GM12878 (cell line): ENCODE measurements at regions not wholly inside any gene's neighbourhood (a gene's known extent, or its start where the extent isn't known, plus 50 kb on each side); places are given as distances from the start of the nearest gene placed in this dataset.

Experiments
- ATAC-seq: fragments of 200-7000 bp; cut with Tn5 transposase; 3 replicates; pipeline ENCODE4 v1.9.1; 2020; ENCODE audit warnings: mild to moderate bottlenecking, moderate library complexity
- BruUV-seq: library from RNA; stranded (reverse); fragments of 400-500 nt; replicated peaks from 2 replicates; lab custom pipeline; 2021; lab: Mats Ljungman, UMichigan
- CTCF ChIA-PET: fragments of 300-600 bp; sonication (Branson Sonifier 250); formaldehyde crosslinking; extraction: SDS; loops from one replicate; lab custom pipeline; 2021; ENCODE audit warnings: inconsistent platforms; lab: Yijun Ruan, JAX
- POLR2A ChIA-PET: fragments of 350-600 bp; formaldehyde crosslinking; extraction: SDS; loops from one replicate; lab custom pipeline; 2021; ENCODE audit warnings: inconsistent platforms; lab: Charles Lee
- RAD21 ChIA-PET: fragments of 300-600 bp; sonication (Branson Sonifier 250); formaldehyde crosslinking; loops from one replicate; lab custom pipeline; 2023; ENCODE audit warnings: antibody characterized with exemption; ENCODE audit not compliant: unreplicated experiment; lab: Charles Lee
- SMC1A ChIA-PET: fragments of 300-600 bp; sonication (Branson Sonifier 250); formaldehyde crosslinking; loops from one replicate; lab custom pipeline; 2023; ENCODE audit not compliant: unreplicated experiment, uncharacterized antibody; lab: Charles Lee
- DNase-seq: peaks from one replicate; pipeline ENCODE4 v3.0.0-alpha.2; 2011; ENCODE audit warnings: low read depth, low spot score
- FAIRE-seq: peaks from 3 replicates; lab custom pipeline; 2011; peaks lifted over from hg19 to GRCh38; lab: Jason Lieb, UNC
- H2AFZ ChIP-seq: 2 replicates; pipeline ENCODE4 v1.6.0; 2011; ENCODE audit warnings: low read depth, low read length, control low read depth; ENCODE audit not compliant: control insufficient read depth
- H3K27ac ChIP-seq: 2 replicates; pipeline ENCODE4 v1.5.1; 2011; ENCODE audit warnings: control low read depth; ENCODE audit not compliant: control insufficient read depth, insufficient read depth
- H3K27me3 ChIP-seq, 2 experiments: replicated peaks in 1 of 2; 2 replicates each; pipeline versions ENCODE4 v1.6.0 to v1.6.1; 2011; ENCODE audit warnings: low read length in 1 of 2; ENCODE audit not compliant: control insufficient read depth in 2 of 2, insufficient read depth in 2 of 2
- H3K36me3 ChIP-seq, 2 experiments: 2 replicates each; pipeline ENCODE4 v1.5.1; 2011; ENCODE audit warnings: low read length in 1 of 2; ENCODE audit not compliant: control insufficient read depth in 2 of 2, insufficient read depth in 2 of 2
- H3K4me1 ChIP-seq: 2 replicates; pipeline ENCODE4 v1.6.1; 2011; ENCODE audit warnings: mild to moderate bottlenecking, low read length, moderate library complexity, mixed read lengths; ENCODE audit not compliant: control insufficient read depth, insufficient read depth
- H3K4me2 ChIP-seq: 2 replicates; pipeline ENCODE4 v1.6.0; 2011; ENCODE audit warnings: control low read depth; ENCODE audit not compliant: control insufficient read depth, insufficient read depth
- H3K4me3 ChIP-seq: fragments of 200-600 bp; sonication (generic); 2 replicates; pipeline ENCODE4 v1.5.1; 2016
- H3K79me2 ChIP-seq: 2 replicates; pipeline ENCODE4 v1.6.0; 2011; ENCODE audit warnings: low read length; ENCODE audit not compliant: control insufficient read depth, insufficient read depth
- H3K9ac ChIP-seq: 2 replicates; pipeline ENCODE4 v1.8.0; 2011; ENCODE audit warnings: low read length, control low read depth, mixed read lengths; ENCODE audit not compliant: control insufficient read depth, insufficient read depth
- H3K9me3 ChIP-seq: replicated peaks from 3 replicates; pipeline ENCODE4 v1.5.1; 2011; ENCODE audit warnings: mild to moderate bottlenecking, low read length; ENCODE audit not compliant: control insufficient read depth, insufficient read depth
- H4K20me1 ChIP-seq: 2 replicates; pipeline ENCODE4 v1.6.0; 2011; ENCODE audit not compliant: control insufficient read depth, insufficient read depth
- HDGF ChIP-seq: fragments of 450-650 bp; IDR thresholded peaks from 2 replicates; pipeline ENCODE4 v1.6.1; 2016; ENCODE audit warnings: antibody characterized with exemption
- KAT2A ChIP-seq: conservative IDR thresholded peaks from 2 replicates; pipeline ENCODE4 v1.6.1; 2011; ENCODE audit warnings: low read depth, low read length; ENCODE audit not compliant: control insufficient read depth
- PAX5 ChIP-seq: IDR thresholded peaks from 2 replicates; pipeline ENCODE4 v1.6.1; 2011; ENCODE audit warnings: low read depth, low read length, borderline replicate concordance
- POLR2AphosphoS5 ChIP-seq: IDR thresholded peaks from 2 replicates; pipeline ENCODE4 v1.6.1; 2011; ENCODE audit warnings: mild to moderate bottlenecking, low read length, inconsistent platforms
- RFX5 ChIP-seq: IDR thresholded peaks from 2 replicates; pipeline ENCODE4 v1.6.1; 2011; ENCODE audit warnings: low read depth, low read length, improper control_type of control experiment
- SIN3A ChIP-seq: IDR thresholded peaks from 2 replicates; pipeline ENCODE4 v1.6.1; 2012; ENCODE audit warnings: low read depth, low read length, improper control_type of control experiment
- SPI1 ChIP-seq: IDR thresholded peaks from 2 replicates; pipeline ENCODE4 v1.6.1; 2011; ENCODE audit warnings: low read depth, mild to moderate bottlenecking, low read length, moderate library complexity, borderline replicate concordance; ENCODE audit not compliant: insufficient read depth
- ZBED1 ChIP-seq: IDR thresholded peaks from 2 replicates; pipeline ENCODE4 v1.6.1; 2016; ENCODE audit warnings: borderline replicate concordance
- ZSCAN29 ChIP-seq: fragments of 450-650 bp; IDR thresholded peaks from 2 replicates; pipeline ENCODE4 v1.6.1; 2017; ENCODE audit warnings: mild to moderate bottlenecking, moderate library complexity
- WGBS: methylation state at CpG from one replicate; pipeline ENCODE4 v1.1.6; 2016; ENCODE audit warnings: low lambda C conversion rate; ENCODE audit not compliant: insufficient replicate concordance, insufficient coverage; ENCODE audit errors: missing lambda C conversion rate; 5-methylcytosine and 5-hydroxymethylcytosine counted together
- in situ Hi-C: fragments of 300-500 bp; cut with MboI; formaldehyde crosslinking; loops from 9 replicates; pipeline ENCODE4 v1.14.3; 2018; ENCODE audit warnings: mixed read lengths
- intact Hi-C: fragments of 100-400 bp; cut with micrococcal nuclease; formaldehyde crosslinking; loops from one replicate; pipeline ENCODE4 v1.14.2; 2022; ENCODE audit not compliant: unreplicated experiment
- TF ChIP-seq, protein P1 (sequence below): fragments of 450-650 bp; IDR thresholded peaks from 2 replicates; pipeline ENCODE4 v1.6.1; 2017; ENCODE audit warnings: antibody characterized with exemption, mild to moderate bottlenecking, moderate library complexity
- TF ChIP-seq, protein P2 (sequence below): fragments of 450-650 bp; IDR thresholded peaks from 2 replicates; pipeline ENCODE4 v1.6.1; 2018; ENCODE audit warnings: mild to moderate bottlenecking, low read depth, moderate library complexity; ENCODE audit not compliant: partially characterized antibody
- TF ChIP-seq, protein P3 (sequence below): fragments of 450-650 bp; IDR thresholded peaks from 2 replicates; pipeline ENCODE4 v1.6.1; 2016; ENCODE audit warnings: mild to moderate bottlenecking
- TF ChIP-seq, protein P4 (sequence below): fragments of 450-650 bp; IDR thresholded peaks from 2 replicates; pipeline ENCODE4 v1.6.1; 2014; ENCODE audit warnings: mild to moderate bottlenecking

DNA sequence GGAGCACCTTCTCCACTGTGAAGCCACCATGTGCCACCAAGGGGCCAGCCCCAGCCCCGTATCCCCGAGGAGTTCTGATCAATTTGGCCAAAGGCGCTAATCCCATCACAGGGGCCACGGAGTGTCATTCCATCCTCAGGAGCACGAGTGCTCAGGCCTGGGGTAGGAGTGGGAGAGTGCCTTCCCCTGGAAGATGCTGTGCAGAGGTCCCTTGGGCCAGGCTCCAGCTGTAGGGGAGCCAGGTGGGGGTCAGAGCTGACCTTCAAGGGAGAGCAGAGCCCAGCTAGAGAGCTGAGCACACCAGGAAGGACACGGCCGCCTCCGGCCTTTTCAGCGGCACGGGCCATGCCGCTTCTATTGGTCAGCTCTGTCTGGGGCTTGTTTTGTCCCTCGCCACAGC is 1459.9 kb downstream of the BRD1 start (continued):
- TF ChIP-seq, protein P1, sequence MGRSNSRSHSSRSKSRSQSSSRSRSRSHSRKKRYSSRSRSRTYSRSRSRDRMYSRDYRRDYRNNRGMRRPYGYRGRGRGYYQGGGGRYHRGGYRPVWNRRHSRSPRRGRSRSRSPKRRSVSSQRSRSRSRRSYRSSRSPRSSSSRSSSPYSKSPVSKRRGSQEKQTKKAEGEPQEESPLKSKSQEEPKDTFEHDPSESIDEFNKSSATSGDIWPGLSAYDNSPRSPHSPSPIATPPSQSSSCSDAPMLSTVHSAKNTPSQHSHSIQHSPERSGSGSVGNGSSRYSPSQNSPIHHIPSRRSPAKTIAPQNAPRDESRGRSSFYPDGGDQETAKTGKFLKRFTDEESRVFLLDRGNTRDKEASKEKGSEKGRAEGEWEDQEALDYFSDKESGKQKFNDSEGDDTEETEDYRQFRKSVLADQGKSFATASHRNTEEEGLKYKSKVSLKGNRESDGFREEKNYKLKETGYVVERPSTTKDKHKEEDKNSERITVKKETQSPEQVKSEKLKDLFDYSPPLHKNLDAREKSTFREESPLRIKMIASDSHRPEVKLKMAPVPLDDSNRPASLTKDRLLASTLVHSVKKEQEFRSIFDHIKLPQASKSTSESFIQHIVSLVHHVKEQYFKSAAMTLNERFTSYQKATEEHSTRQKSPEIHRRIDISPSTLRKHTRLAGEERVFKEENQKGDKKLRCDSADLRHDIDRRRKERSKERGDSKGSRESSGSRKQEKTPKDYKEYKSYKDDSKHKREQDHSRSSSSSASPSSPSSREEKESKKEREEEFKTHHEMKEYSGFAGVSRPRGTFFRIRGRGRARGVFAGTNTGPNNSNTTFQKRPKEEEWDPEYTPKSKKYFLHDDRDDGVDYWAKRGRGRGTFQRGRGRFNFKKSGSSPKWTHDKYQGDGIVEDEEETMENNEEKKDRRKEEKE: no peak
- TF ChIP-seq, protein P2, sequence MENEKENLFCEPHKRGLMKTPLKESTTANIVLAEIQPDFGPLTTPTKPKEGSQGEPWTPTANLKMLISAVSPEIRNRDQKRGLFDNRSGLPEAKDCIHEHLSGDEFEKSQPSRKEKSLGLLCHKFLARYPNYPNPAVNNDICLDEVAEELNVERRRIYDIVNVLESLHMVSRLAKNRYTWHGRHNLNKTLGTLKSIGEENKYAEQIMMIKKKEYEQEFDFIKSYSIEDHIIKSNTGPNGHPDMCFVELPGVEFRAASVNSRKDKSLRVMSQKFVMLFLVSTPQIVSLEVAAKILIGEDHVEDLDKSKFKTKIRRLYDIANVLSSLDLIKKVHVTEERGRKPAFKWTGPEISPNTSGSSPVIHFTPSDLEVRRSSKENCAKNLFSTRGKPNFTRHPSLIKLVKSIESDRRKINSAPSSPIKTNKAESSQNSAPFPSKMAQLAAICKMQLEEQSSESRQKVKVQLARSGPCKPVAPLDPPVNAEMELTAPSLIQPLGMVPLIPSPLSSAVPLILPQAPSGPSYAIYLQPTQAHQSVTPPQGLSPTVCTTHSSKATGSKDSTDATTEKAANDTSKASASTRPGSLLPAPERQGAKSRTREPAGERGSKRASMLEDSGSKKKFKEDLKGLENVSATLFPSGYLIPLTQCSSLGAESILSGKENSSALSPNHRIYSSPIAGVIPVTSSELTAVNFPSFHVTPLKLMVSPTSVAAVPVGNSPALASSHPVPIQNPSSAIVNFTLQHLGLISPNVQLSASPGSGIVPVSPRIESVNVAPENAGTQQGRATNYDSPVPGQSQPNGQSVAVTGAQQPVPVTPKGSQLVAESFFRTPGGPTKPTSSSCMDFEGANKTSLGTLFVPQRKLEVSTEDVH: no peak
- no peak for TF ChIP-seq SIN3A

DNA sequence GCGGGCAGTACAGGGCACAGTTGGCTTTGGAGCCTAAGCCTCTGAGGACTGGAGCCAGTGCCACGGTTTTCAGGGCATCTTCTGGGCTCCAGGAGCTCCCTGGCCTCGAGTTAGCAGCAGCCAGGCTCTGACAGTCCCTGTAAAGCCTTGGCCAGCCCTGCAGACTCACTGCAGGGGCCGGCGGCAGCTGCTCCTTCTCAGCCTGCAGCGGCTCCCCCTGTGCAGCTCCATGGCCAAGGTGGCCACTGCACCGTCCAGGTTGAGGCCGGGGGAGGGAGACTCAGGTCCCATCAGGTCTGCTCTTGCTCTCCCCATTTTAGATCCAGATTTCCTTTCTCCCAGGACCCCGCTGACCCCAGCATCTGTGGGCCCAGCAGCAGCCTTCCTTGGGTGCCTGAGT is 1461.1 kb downstream of the BRD1 start:
- in situ Hi-C loops: no loop called here
- ChIA-PET RAD21 (no interaction called here), CTCF (no interaction called here), SMC1A (no interaction called here), POLR2A (no interaction called here)
- ATAC-seq: no peak
- BruUV-seq: no TSS peak
- H3K79me2 ChIP-seq: no peaks in the 10 kb centered on the region
- H3K27me3 ChIP-seq: no peaks in the 10 kb centered on the region
- no peaks in the 10 kb centered on the region for H3K4me1 ChIP-seq
- TF ChIP-seq, protein P3, sequence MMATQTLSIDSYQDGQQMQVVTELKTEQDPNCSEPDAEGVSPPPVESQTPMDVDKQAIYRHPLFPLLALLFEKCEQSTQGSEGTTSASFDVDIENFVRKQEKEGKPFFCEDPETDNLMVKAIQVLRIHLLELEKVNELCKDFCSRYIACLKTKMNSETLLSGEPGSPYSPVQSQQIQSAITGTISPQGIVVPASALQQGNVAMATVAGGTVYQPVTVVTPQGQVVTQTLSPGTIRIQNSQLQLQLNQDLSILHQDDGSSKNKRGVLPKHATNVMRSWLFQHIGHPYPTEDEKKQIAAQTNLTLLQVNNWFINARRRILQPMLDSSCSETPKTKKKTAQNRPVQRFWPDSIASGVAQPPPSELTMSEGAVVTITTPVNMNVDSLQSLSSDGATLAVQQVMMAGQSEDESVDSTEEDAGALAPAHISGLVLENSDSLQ: no peak
- no peak for TF ChIP-seq ZSCAN29
- TF ChIP-seq ZBED1: no peak
- TF ChIP-seq, protein P4, sequence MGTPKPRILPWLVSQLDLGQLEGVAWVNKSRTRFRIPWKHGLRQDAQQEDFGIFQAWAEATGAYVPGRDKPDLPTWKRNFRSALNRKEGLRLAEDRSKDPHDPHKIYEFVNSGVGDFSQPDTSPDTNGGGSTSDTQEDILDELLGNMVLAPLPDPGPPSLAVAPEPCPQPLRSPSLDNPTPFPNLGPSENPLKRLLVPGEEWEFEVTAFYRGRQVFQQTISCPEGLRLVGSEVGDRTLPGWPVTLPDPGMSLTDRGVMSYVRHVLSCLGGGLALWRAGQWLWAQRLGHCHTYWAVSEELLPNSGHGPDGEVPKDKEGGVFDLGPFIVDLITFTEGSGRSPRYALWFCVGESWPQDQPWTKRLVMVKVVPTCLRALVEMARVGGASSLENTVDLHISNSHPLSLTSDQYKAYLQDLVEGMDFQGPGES: no peak
- no peak for TF ChIP-seq HDGF
- no peak for TF ChIP-seq PAX5
- no peak for TF ChIP-seq SPI1
- no peak for TF ChIP-seq RFX5
- no peak for TF ChIP-seq POLR2AphosphoS5
- no peak for TF ChIP-seq KAT2A
- no peak overlapping the region for H2AFZ ChIP-seq
- H3K4me3 ChIP-seq: no peak overlapping the region
- H3K27ac ChIP-seq: no peak overlapping the region
- no peaks in the 10 kb centered on the region for H4K20me1 ChIP-seq
- no peak overlapping the region for H3K9ac ChIP-seq
- FAIRE-seq: no peak
- intact Hi-C loops: no loop called here
- H3K9me3 ChIP-seq: no peaks in the 10 kb centered on the region; the same call in 2 of the 3 replicates
- H3K4me2 ChIP-seq: no peak overlapping the region
- DNase-seq: no peak
- H3K36me3 ChIP-seq: no peaks in the 10 kb centered on the region
- 36% methylated on average over 9 of the region's 9 CpGs for WGBS
